ENCODE measurements at regions not wholly inside any gene's neighbourhood (a gene's known extent, or its start where the extent isn't known, plus 50 kb on each side); places are given as distances from the start of the nearest gene placed in this dataset.

DNA sequence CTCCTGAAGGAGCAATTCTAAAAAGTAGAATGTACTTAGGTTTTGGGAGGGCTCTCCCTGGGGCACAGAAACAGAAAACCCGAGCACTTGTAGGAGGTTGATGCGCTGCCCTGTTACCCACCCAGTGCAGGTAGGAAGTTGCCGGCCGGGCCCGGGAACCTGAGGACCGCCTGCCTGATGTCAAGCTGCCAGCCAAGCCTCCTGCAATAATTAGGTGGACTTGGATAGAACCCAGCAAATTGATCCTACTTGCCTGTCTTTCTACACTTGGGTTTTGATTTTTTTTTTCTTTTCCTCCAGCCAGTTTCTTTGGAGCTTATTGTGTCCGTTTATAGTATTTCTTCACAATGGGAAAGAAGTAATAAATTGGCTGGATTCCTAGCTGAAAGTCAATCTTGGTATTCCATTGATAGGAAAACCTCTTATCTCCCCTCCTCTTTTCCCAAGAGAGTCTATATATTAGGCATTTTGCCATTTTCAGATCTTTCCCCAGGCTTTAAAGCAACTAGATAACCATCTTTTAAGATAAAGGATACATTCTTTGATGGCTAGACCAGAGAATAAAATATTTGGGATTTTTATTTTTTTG lies 78.3 kb upstream of the FYN start:
- TF ChIP-seq YY1 (IDR thresholded peaks at IDR 0.05; ENCODE audit: insufficient read depth, insufficient read length) (no peak), ZNF274 (IDR thresholded peaks at IDR 0.05; ENCODE audit: low read depth, low read length) (no peak), SUZ12 (IDR thresholded peaks at IDR 0.05; ENCODE audit: extremely low read depth, insufficient read depth, insufficient read length) (no peak)
